SK-N-SH (cell line): ENCODE measurements at regions not wholly inside any gene's neighbourhood (a gene's known extent, or its start where the extent isn't known, plus 50 kb on each side); places are given as distances from the start of the nearest gene placed in this dataset.

Experiments
- CHD2 ChIP-seq: fragments of 150-350 bp; IDR thresholded peaks from 2 replicates; pipeline ENCODE4 v1.6.1; 2018; ENCODE audit warnings: low read length; ENCODE audit not compliant: partially characterized antibody
- CTCF ChIP-seq: fragments of 200-600 bp; sonication (generic); IDR thresholded peaks from 2 replicates; pipeline ENCODE4 v1.6.1; 2017; ENCODE audit warnings: antibody characterized with exemption, mild to moderate bottlenecking, moderate library complexity
- EP300 ChIP-seq, 2 experiments: IDR thresholded peaks; 2 replicates each; pipeline versions ENCODE4 v1.4.0 to v1.6.1; 2012; ENCODE audit warnings: borderline replicate concordance in 1 of 2, low read depth in 1 of 2, low read length in 1 of 2
- EZH2phosphoT487 ChIP-seq: fragments of 200-600 bp; sonication (generic); IDR thresholded peaks from 2 replicates; pipeline ENCODE4 v1.6.1; 2017; ENCODE audit warnings: low read depth, mixed run types, mild to moderate bottlenecking, antibody characterized with exemption, moderate library complexity, borderline replicate concordance
- FOSL2 ChIP-seq: IDR thresholded peaks from 2 replicates; pipeline ENCODE4 v1.4.0; 2012; ENCODE audit warnings: low read depth, mild to moderate bottlenecking, moderate library complexity, borderline replicate concordance
- JUND ChIP-seq: IDR thresholded peaks from 2 replicates; pipeline ENCODE4 v1.4.0; 2012
- MAX ChIP-seq: IDR thresholded peaks from 2 replicates; pipeline ENCODE4 v1.4.0; 2012; ENCODE audit warnings: low read depth
- MEF2A ChIP-seq: IDR thresholded peaks from 2 replicates; pipeline ENCODE4 v1.4.0; 2012; ENCODE audit warnings: low read depth, borderline replicate concordance
- PBX3 ChIP-seq: IDR thresholded peaks from 2 replicates; pipeline ENCODE4; 2012
- POLR2AphosphoS5 ChIP-seq: IDR thresholded peaks from 2 replicates; pipeline ENCODE4 v1.6.1; 2012; ENCODE audit warnings: low read depth, low read length
- RAD21 ChIP-seq: IDR thresholded peaks from 2 replicates; pipeline ENCODE4 v1.6.1; 2012; ENCODE audit warnings: mild to moderate bottlenecking, low read length
- REST ChIP-seq: IDR thresholded peaks from 2 replicates; pipeline ENCODE4 v1.6.1; 2012; ENCODE audit warnings: mild to moderate bottlenecking, low read depth, low read length, moderate library complexity
- TCF12 ChIP-seq: IDR thresholded peaks from 2 replicates; pipeline ENCODE4 v1.4.0; 2012
- YY1 ChIP-seq: IDR thresholded peaks from 2 replicates; pipeline ENCODE4 v1.4.0; 2012; ENCODE audit warnings: low read depth, mild to moderate bottlenecking

GRCh38 chr22:27669798-27670599 is 131.6 kb downstream of the MN1 start:
- TF ChIP-seq PBX3 (no peak), CTCF (no peak), FOSL2 (no peak), RAD21 (no peak), POLR2AphosphoS5 (no peak), EZH2phosphoT487 (no peak), MAX (no peak), REST (no peak), TCF12 (no peak), CHD2 (no peak), JUND (no peak), YY1 (no peak), EP300 (IDR thresholded peaks at IDR 0.05; ENCODE audit: borderline replicate concordance in 1 of 2, low read depth in 1 of 2, low read length in 1 of 2) (no peak), MEF2A (no peak)
